Hepatic stellate cell (primary cell): ENCODE measurements at regions not wholly inside any gene's neighbourhood (a gene's known extent, or its start where the extent isn't known, plus 50 kb on each side); places are given as distances from the start of the nearest gene placed in this dataset.
"Not testable (repeated sequence)": the region's sequence is repeated elsewhere in the genome, so short reads cannot be mapped to it uniquely, and the experiment has no call there.

Experiments
- DNase-seq: peaks from one replicate; pipeline ENCODE4 v3.0.0; 2011; ENCODE audit warnings: low spot score

GRCh38 chr1:60535713-60536112 lies 462.1 kb upstream of the C1orf87 start:
- DNase-seq: no peak

GRCh38 chr1:60527567-60527966 lies 454.0 kb upstream of the C1orf87 start:
- no peak for DNase-seq

- no peak for DNase-seq
These were observed 443.4 kb upstream of the C1orf87 start for GRCh38 chr1:60516996-60517395.

- DNase-seq: no peak
These were observed 436.6 kb upstream of the C1orf87 start for GRCh38 chr1:60510162-60510561.

GRCh38 chr1:60504206-60504840 lies 430.8 kb upstream of the C1orf87 start:
- no peak for DNase-seq

- DNase-seq: no peak
These were observed 429.8 kb upstream of the C1orf87 start for GRCh38 chr1:60503266-60503925.

- no peak for DNase-seq
These were observed 428.9 kb upstream of the C1orf87 start for GRCh38 chr1:60502506-60502905.

GRCh38 chr1:60489916-60490480 lies 416.4 kb upstream of the C1orf87 start:
- DNase-seq: not testable (repeated sequence)

GRCh38 chr1:60488847-60489246 lies 415.3 kb upstream of the C1orf87 start:
- DNase-seq: no peak

- DNase-seq: no peak
These were observed 414.2 kb upstream of the C1orf87 start for GRCh38 chr1:60487565-60488345.

GRCh38 chr1:60483509-60483908 lies 409.9 kb upstream of the C1orf87 start:
- no peak for DNase-seq

- no peak for DNase-seq
These were observed 396.7 kb upstream of the C1orf87 start for GRCh38 chr1:60470246-60470645.

GRCh38 chr1:60463786-60464185 lies 390.2 kb upstream of the C1orf87 start:
- DNase-seq: no peak

- no peak for DNase-seq
These were observed 389.6 kb upstream of the C1orf87 start for GRCh38 chr1:60463146-60463545.

GRCh38 chr1:60461925-60462595 lies 388.5 kb upstream of the C1orf87 start:
- no peak for DNase-seq

- DNase-seq: no peak
These were observed 384.5 kb upstream of the C1orf87 start for GRCh38 chr1:60458111-60458510.

GRCh38 chr1:60449876-60450275 lies 376.3 kb upstream of the C1orf87 start:
- no peak for DNase-seq

- DNase-seq: no peak
These were observed 375.3 kb upstream of the C1orf87 start for GRCh38 chr1:60448850-60449249.

- no peak for DNase-seq
These were observed 371.1 kb upstream of the C1orf87 start for GRCh38 chr1:60444680-60445079.

- no peak for DNase-seq
These were observed 362.6 kb upstream of the C1orf87 start for GRCh38 chr1:60436186-60436585.

- DNase-seq: no peak
These were observed 358.0 kb upstream of the C1orf87 start for GRCh38 chr1:60431593-60431992.

GRCh38 chr1:60430375-60430774 lies 356.8 kb upstream of the C1orf87 start:
- no peak for DNase-seq
